GM18858 (cell line): ENCODE measurements at regions not wholly inside any gene's neighbourhood (a gene's known extent, or its start where the extent isn't known, plus 50 kb on each side); places are given as distances from the start of the nearest gene placed in this dataset.

Source experiments
- ATAC-seq: cut with Tn5 transposase; IDR thresholded peaks from one replicate; pipeline ENCODE4 v1.9.1; 2021; ENCODE audit not compliant: unreplicated experiment

- no peak for ATAC-seq
Observed at GRCh38 chr13:22375151-22375550, 704.3 kb downstream of the FGF9 start.

- no peak for ATAC-seq
Observed at GRCh38 chr13:22387899-22388298, 717.0 kb downstream of the FGF9 start.

GRCh38 chr13:22399801-22400420 is 729.0 kb downstream of the FGF9 start:
- no peak for ATAC-seq

GRCh38 chr13:22402682-22403081 is 731.8 kb downstream of the FGF9 start:
- no peak for ATAC-seq

DNA sequence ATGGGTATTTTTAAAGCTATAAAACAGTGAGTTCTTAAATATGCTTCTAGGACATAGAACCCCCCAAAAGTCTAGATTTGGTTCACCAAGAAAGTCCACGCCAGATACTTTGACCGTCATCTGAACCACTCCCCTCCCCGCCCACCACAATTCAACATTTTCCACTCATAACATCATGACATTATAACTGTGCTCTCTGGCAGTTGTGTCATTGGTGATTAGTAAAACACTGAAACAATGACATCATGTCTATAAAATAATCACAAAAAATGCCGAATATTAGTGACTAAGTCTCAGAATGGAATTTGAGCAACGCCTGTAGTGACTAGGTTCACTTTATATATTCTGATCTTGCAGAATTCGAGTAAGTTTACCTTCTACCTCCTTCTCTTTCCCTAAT is 732.3 kb downstream of the FGF9 start:
- no peak for ATAC-seq

DNA sequence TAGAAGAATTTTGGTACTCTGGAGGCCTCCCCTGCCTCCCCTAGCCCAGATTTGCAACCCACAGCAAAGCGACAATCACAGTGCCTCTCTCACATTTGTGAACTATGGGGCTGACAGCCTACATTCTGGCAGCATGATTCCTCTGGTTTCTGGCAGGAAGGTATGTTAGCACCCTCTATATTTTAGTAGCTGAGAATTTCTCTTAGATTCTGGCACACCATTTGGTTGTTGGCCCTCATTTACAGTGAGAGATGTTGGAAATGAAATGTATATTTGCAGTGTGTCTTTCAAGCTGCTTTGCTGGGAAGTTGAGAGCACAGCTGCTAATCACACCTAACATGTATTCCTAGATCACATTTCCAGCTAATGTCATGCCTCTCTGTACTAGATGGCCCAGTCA is 735.0 kb downstream of the FGF9 start:
- no peak for ATAC-seq

DNA sequence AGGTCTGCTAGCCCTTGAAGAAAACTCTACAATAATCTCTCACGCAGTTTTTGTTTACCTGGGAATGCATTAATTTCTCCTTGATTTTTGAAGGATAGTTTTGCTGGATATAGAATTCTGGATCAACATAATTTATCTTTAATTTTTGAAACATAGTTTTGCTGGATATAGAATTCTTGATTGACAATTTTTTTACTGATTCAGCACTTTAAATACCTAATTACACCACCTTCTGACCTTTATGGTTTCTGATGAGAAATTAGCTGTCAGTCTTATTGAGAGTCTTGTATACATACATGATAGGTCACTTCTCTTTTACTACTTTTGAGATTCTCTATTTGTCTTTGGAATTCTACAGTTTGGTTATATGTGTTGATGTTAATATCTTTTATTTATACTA is 741.6 kb downstream of the FGF9 start:
- no peak for ATAC-seq

GRCh38 chr13:22422023-22422422 is 751.1 kb downstream of the FGF9 start:
- ATAC-seq, result no peak

DNA sequence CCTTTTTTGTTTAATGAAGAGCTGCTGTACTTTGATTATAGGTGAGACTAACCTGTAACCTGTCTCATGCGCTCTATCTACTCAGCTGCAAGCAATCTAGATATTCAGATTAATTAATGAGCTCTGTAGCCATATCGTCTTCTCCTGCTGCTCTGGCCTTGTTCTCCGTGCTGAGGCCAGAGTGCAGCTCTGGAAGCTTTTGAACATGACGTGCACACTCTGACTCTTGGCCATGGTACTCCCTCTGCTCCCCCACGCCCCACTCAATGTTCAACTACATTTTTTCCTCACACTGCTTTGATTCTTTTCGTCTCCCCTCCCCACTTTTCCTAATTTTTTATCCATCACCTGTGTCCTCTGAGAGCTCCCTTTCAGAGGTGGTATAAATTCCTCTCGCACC is 751.8 kb downstream of the FGF9 start:
- ATAC-seq, result no peak

- no peak for ATAC-seq
Observed at GRCh38 chr13:22423261-22423660, 752.4 kb downstream of the FGF9 start.

- no peak for ATAC-seq
Observed at GRCh38 chr13:22425087-22425486, 754.2 kb downstream of the FGF9 start.

DNA sequence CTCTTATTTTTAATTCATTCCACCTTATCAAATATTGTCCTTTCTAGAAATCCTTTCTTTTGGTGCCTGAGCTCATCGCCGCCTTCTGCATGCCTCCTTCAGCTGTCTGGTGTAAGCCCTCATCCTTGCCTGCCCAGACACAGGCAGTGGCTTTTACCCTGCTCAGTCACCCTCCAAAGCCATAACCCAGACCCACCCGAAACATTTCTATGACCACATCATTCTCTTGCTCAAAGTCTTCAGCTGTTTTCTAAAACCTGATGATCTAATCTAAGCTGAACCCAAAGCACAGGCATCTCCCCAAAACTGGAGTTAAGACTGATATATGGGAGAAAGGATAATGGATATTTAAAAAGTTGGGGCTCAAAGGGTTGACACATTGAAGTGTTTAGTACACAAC is 753.7 kb upstream of the SGCG start:
- ATAC-seq, result no peak

DNA sequence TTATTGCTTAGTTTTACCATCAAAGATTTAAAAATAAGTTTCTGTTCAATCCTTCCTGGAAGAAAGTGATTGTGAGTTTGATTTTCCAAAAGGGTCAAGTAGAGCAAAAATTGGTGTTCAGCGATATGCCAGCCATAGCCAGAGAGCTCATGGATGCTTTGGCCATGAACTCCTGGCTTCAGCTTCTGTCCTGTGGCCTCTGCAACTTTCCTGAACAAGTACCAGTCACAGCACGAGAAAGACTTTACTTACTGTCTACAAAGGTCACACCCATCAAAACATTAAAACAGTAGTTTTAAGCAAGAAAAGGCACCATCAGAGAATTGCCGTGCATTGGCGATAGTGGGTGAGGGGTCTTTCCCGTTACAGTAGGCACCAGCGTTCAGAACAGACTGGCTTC is 753.0 kb upstream of the SGCG start:
- no peak for ATAC-seq

- no peak for ATAC-seq
Observed at GRCh38 chr13:22428188-22428828, 752.5 kb upstream of the SGCG start.

GRCh38 chr13:22432690-22433089 is 748.1 kb upstream of the SGCG start:
- ATAC-seq, result no peak

DNA sequence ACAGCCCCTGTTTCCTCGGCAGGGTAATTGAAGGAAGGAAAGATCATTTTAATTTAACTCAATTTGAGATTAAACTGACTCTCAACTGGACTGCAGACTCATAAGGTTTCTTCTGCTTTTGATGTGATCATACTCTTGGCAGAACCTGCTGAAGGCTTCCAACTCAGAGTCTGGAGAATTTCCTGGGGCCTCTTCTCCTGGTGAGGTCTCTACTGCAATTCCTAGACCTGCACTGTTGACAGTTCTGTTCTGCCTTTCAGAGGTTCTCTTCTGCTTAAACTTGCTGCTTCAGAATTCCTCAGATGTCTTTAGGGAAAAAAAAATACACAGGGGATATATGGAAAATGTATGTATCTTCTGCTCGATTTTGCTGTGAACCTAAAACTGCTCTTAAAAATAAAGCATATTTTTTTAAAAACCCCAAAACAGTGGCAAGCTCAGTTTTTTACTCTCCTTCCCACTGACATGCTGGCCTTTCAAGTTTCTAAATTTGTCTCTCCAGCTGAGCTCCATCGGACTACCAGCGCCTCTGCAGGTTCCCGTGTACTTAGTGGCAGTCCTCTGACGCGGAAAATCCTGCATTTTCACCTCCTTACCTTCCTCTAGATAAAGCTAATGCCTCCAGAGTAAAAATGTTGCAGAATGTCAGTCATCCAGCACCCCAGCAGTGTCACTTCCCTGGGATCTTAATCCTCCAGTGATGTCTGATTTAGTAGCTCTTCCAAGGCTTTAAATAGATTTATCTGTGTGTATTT is 733.5 kb upstream of the SGCG start:
- no peak for ATAC-seq

DNA sequence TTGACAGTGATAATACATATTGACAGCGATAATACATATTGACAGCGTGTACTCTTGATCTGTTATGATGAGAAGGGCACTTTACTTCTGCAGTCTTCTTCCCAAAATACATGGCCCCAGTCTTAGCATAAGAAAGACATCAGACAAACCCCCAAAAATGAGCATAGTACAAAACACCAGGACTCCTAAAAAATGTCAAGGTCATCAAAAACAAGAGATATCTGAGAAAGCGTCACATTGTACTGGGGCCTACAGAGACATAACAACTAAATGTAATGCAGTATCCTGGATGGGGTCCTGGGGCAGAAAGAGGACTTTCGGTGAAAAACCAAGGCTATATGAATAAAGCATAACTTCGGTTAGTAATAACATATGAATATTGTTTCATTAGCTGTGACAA is 731.5 kb upstream of the SGCG start:
- no peak for ATAC-seq

GRCh38 chr13:22451327-22451741 is 729.4 kb upstream of the SGCG start:
- ATAC-seq, result no peak

GRCh38 chr13:22454586-22454985 is 726.2 kb upstream of the SGCG start:
- ATAC-seq, result no peak

DNA sequence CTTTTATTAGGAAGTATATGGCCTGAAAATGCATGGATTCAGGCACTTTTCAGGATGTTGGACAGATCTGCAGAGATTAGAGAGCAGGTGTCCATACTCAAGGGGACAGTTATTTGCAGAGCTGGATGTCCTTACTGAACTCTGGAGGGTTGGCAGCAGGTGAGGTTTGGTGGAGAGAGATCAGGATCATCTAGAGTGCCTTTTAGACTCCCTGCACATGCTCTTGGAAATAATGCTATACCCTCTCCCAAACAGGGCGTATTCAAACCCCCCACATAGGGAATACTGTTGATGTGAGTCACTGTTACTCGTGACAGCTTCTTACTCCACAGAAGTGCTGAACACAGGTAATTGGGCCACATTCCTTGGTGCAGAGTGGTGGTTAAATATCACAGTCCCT is 725.7 kb upstream of the SGCG start:
- no peak for ATAC-seq

DNA sequence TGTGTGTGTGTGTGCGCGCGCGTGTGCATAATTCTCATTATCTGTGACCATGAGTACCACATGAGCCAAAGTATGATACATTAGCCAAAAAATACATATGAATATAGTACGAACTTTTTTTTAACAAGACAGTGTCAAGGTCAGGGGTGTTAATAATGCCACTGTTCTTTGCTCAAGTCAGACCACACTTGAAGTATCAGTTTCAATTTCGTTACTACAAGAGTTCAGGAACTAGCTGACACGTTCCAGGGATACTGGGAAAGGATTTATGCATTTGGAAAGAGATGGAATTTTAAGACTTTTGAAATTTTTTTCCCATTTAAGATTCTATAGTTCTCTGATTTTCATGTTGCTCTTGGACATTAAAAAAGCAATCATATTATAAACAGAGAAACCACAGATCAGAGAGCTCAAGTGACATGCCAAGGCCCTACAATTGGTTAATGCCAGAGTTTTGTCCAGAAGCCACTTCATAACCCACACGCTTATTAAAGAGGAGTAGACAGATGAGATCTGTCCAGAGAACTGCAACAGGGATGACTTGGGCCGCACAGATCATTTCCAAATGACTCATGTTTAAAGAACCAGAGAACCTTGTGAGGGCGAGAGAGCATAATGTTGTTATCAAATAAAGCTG is 718.8 kb upstream of the SGCG start:
- no peak for ATAC-seq

GRCh38 chr13:22463089-22463488 is 717.7 kb upstream of the SGCG start:
- no peak for ATAC-seq
